ENCODE measurements at regions not wholly inside any gene's neighbourhood (a gene's known extent, or its start where the extent isn't known, plus 50 kb on each side); places are given as distances from the start of the nearest gene placed in this dataset.

DNA sequence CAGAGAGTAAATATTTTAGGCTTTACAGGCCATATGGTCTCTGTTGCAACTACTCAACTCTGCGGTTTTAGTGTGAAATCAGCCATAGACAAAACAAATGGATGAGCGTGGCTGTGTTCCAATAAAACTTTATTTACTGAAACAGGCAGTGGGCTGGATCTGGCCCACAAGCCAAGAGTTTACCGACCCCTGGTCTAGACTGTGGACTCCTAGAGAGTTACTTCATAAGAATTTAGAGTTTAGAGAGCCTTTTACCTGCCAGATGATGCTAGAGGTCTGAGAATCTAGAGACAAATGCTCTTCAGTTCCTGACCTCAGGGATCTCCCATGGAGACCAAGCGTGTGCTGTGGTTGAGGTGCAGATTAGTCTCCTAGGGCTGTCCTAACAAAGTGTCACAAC, 174.8 kb downstream of the PTEN start:
- no peaks in the 10 kb centered on the region for H3K9me3 ChIP-seq
- no peak overlapping the region for H3K27ac ChIP-seq
- no peaks in the 10 kb centered on the region for H3K36me3 ChIP-seq
- H3K4me3 ChIP-seq = no peak overlapping the region
- TF ChIP-seq, protein P1, sequence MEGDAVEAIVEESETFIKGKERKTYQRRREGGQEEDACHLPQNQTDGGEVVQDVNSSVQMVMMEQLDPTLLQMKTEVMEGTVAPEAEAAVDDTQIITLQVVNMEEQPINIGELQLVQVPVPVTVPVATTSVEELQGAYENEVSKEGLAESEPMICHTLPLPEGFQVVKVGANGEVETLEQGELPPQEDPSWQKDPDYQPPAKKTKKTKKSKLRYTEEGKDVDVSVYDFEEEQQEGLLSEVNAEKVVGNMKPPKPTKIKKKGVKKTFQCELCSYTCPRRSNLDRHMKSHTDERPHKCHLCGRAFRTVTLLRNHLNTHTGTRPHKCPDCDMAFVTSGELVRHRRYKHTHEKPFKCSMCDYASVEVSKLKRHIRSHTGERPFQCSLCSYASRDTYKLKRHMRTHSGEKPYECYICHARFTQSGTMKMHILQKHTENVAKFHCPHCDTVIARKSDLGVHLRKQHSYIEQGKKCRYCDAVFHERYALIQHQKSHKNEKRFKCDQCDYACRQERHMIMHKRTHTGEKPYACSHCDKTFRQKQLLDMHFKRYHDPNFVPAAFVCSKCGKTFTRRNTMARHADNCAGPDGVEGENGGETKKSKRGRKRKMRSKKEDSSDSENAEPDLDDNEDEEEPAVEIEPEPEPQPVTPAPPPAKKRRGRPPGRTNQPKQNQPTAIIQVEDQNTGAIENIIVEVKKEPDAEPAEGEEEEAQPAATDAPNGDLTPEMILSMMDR (IDR thresholded peaks at IDR 0.05) = no peak
- intact Hi-C loops (cut with DNase I) = no loop called here
- DNase-seq (no peak), ATAC-seq (no peak), FAIRE-seq (no peak)
- WGBS, 2 donors = 80 to 84% methylated on average over 4 of the region's 4 CpGs
- H3K27me3 ChIP-seq = no peaks in the 10 kb centered on the region
- peaks cover 0 to 13% (median 10%) of the 10 kb centered on the region in 3 donors for H3K4me1 ChIP-seq

DNA sequence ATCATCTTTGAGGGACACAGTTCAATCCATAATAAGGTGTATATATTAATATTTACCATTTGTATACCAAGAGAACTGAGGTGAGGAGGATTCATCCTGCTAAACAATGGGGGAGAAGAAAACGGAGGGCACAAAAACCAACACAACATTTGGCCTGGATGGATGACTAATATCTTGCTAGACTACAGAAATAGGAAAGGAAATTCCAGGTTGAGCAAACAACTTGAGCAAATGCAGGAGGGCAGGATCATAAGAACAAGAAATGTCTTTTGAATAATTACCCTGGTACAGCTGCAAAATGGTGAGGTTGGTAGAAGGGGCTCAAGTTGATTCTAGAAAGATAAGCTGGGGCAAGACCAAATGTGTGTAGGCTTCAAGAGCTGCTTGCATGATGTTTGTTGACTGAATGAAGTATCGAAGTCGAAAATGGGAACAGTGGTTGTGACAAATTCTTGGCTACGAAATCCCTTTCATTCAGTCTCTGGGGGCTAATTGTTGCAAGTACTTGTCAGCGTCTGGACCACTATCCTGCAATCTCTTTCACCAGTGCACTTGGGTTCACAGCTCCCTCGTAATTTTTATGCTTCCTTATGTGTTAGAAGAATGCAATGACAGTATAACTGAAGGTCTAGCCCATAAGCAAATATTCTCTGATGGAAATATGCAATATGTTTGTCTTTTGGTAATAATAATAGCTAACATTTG, 176.2 kb downstream of the PTEN start:
- peaks cover 0 to 13% (median 10%) of the 10 kb centered on the region in 3 donors for H3K4me1 ChIP-seq
- intact Hi-C loops (cut with DNase I) = no loop called here
- no peak for FAIRE-seq

DNA sequence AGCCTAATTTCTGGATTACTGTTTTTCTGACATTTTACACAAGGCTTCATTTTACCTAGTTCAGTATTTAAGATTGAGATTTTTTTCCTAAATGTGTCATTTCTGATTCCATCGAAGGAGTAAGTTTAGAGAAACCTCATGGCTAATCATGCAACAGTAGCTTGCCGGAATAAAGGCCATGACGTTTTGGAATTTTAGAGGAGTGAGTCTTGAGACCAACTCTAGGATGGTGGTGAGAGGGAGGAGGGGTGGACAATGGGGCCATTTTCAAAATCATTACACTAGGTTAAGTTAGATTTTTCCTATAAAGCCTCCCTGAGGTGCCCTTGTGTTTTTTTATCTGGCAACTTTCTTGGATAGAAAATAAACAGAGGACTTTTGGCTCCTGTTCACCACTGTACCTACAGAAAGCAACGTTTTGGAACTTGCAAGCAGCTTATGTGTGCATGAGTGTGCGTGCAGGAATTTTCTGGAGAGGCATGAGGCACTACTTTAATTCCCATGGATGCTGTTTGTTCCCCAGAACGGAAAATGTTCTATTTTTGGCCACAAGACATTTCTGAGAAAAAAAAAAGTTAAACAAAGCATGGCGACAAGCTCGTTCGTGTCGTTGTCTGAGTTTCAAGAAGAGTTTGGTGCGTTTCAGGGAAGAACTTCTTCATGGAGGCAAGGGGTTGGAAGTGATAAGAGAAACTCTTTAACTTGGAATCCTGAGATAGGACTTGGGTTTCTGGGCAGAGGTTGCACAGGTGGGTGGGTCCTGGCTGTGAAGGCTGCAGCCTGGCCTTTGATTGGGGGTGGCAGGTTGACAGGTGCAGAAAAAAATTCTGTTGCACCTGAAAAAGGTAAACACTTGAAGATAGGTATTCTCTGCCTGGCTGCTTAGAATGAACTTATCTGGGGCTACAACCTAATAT, 178.1 kb downstream of the PTEN start:
- FAIRE-seq = no peak
- Histone ChIP-seq H3K4me3 (peak overlapping the region in 1 of 4 donors; percentile 3), H3K36me3 (no peaks in the 10 kb centered on the region), H3K27me3 (no peaks in the 10 kb centered on the region), H3K4me1 (peaks cover 0 to 13% (median 10%) of the 10 kb centered on the region in 3 donors), H3K27ac (peak overlapping the region in 2 of 4 donors; percentile 41 to 53), H3K9me3 (no peaks in the 10 kb centered on the region)
- DNase-seq = peak in 1 of 6 donors; percentile 52
- intact Hi-C loops (cut with DNase I) = no loop called here
- TF ChIP-seq, protein P1 (IDR thresholded peaks at IDR 0.05) = no peak
- ATAC-seq = peak; percentile 33 to 71 (median 56)
- 42 to 43% methylated on average over 11 of the region's 11 CpGs for WGBS, 2 donors

More for the DNA sequence above, 176.2 kb downstream of the PTEN start:
- DNase-seq (no peak), ATAC-seq (no peak)
- Histone ChIP-seq H3K27me3 (no peaks in the 10 kb centered on the region), H3K4me3 (no peak overlapping the region), H3K9me3 (no peaks in the 10 kb centered on the region), H3K27ac (no peak overlapping the region), H3K36me3 (no peaks in the 10 kb centered on the region)
- TF ChIP-seq, protein P1 (IDR thresholded peaks at IDR 0.05) = no peak
- 88 to 89% methylated on average over 6 of the region's 6 CpGs for WGBS, 2 donors

DNA sequence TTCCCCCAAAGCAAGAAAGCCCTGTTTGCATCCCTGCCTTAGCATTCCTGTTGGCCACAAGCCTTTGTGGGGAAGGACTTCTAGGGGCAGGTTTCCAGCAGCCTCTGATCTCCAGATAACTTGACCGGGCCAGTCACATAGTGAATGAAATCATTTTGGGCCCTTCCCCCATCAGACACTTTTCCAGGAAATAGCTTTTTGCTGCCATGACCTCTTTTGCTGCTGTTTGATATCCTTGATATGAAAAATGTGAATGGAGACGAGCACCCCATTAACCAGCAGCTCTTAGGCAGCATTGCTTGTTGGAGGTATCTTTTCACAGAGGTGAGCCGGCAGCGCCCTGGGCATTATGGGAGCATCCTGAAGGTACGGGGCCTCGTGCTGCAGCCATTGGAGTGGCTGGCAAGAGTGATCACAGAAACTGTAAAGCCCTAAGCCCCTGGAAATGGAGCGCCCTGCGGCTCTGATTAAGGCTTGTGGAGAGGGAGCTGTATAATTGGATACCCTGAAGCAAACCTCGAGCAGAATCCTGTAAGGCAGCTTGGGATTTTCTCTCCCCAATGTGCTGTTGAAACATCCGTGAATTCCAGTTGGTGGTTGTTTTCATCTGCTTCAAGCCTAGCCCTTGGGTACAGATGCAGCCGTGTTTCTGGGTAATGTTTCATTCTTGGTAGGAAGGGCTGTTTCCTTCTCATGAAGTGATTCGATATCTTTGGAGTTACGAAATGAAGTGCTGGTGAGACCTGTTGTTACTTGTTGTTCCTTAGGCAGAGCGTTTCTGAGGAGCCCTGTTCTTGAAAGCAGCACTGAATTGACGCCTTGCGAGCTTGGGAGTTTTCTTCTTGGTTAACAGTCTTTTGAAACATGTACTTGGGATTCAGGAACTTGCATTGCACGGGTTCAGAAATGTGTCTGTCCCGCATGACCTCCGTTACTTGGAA, 179.0 kb downstream of the PTEN start:
- Histone ChIP-seq H3K27ac (peak overlapping the region in 3 of 4 donors; percentile 41 to 53 (median 51)), H3K4me1 (peaks cover 0 to 13% (median 10%) of the 10 kb centered on the region in 3 donors), H3K4me3 (peak overlapping the region in 1 of 4 donors; percentile 3), H3K9me3 (no peaks in the 10 kb centered on the region), H3K36me3 (no peaks in the 10 kb centered on the region), H3K27me3 (no peaks in the 10 kb centered on the region)
- TF ChIP-seq, protein P1 (IDR thresholded peaks at IDR 0.05) = no peak
- WGBS, 2 donors = 46 to 81% methylated on average over 19 of the region's 19 CpGs
- FAIRE-seq (no peak), ATAC-seq (peak; percentile 70 to 80 (median 78)), DNase-seq (peak in 4 of 6 donors; percentile 28 to 57 (median 38))
- intact Hi-C loops (cut with DNase I) = no loop called here

All from pancreas (tissue), 10 donors.